Esophagus squamous epithelium (tissue), 4 donors: ENCODE measurements at regions not wholly inside any gene's neighbourhood (a gene's known extent, or its start where the extent isn't known, plus 50 kb on each side); places are given as distances from the start of the nearest gene placed in this dataset.

Experiments
- CTCF ChIP-seq, 6 experiments: fragments of 450-650 bp in 4 of 6; fragments of 200-600 bp in 2 of 6; sonication (generic) in 2 of 6; IDR thresholded peaks; one replicate each; pipeline ENCODE4 v1.5.1; 2016 to 2019; ENCODE audit warnings: antibody characterized with exemption in 6 of 6, mild to moderate bottlenecking in 4 of 6, moderate library complexity in 4 of 6
- POLR2A ChIP-seq, 4 donors: fragments of 450-650 bp; IDR thresholded peaks; one replicate each; pipeline ENCODE4 v1.6.1; 2017; ENCODE audit warnings: antibody characterized with exemption in 4 of 4, mild to moderate bottlenecking in 4 of 4, moderate library complexity in 3 of 4

- TF ChIP-seq CTCF (IDR thresholded peaks at IDR 0.05) (no peak), POLR2A (IDR thresholded peaks at IDR 0.05) (no peak)
These were observed 1059.0 kb upstream of the PRMT6 start for GRCh38 chr1:105997516-105997915.
